Caco-2 (cell line): ENCODE measurements at regions not wholly inside any gene's neighbourhood (a gene's known extent, or its start where the extent isn't known, plus 50 kb on each side); places are given as distances from the start of the nearest gene placed in this dataset.

ENCODE experiments used
- BruUV-seq: library from RNA; stranded (reverse); fragments of 400-500 nt; replicated peaks from 2 replicates; lab custom pipeline; 2021; lab: Mats Ljungman, UMichigan
- CTCF ChIA-PET: fragments of 300-600 bp; sonication (Branson Sonifier 250); formaldehyde crosslinking; loops from one replicate; lab custom pipeline; 2022; ENCODE audit warnings: antibody characterized with exemption; lab: Charles Lee
- POLR2A ChIA-PET: fragments of 300-600 bp; sonication (Branson Sonifier 250); formaldehyde crosslinking; loops from one replicate; lab custom pipeline; 2022; ENCODE audit warnings: antibody characterized with exemption; lab: Charles Lee
- DNase-seq, 2 experiments: peaks; one replicate each; pipeline versions ENCODE4 v3.0.0 to v3.0.0-alpha.2; 2020 to 2022
- H3K27me3 ChIP-seq: replicated peaks from 2 replicates; pipeline ENCODE4 v1.6.0; 2011; ENCODE audit warnings: low read length; ENCODE audit not compliant: control insufficient read depth, insufficient read depth
- H3K36me3 ChIP-seq: 2 replicates; pipeline ENCODE4 v1.5.1; 2011; ENCODE audit warnings: low read length; ENCODE audit not compliant: control insufficient read depth, insufficient read depth
- H3K4me1 ChIP-seq: fragments of 250-450 bp; sonication (Bioruptor Pico); 2 replicates; pipeline ENCODE4 v1.5.1; 2020; ENCODE audit warnings: mild to moderate bottlenecking
- H3K4me3 ChIP-seq: 2 replicates; pipeline ENCODE4 v1.5.1; 2011; ENCODE audit warnings: low read depth, mild to moderate bottlenecking, control low read depth, low read length
- H3K9me3 ChIP-seq: fragments of 250-450 bp; sonication (Bioruptor Pico); 2 replicates; pipeline ENCODE4 v1.5.1; 2020; ENCODE audit warnings: mild to moderate bottlenecking, moderate library complexity
- H3K27ac Mint-ChIP-seq: one replicate; pipeline ENCODE4 v1.8.0; 2022; ENCODE audit warnings: mixed read lengths; ENCODE audit not compliant: unreplicated experiment
- H3K27me3 Mint-ChIP-seq: one replicate; pipeline ENCODE4 v1.8.0; 2022; ENCODE audit warnings: mixed read lengths; ENCODE audit not compliant: insufficient read depth, unreplicated experiment
- H3K36me3 Mint-ChIP-seq: one replicate; pipeline ENCODE4 v1.8.0; 2022; ENCODE audit warnings: mild to moderate bottlenecking, mixed read lengths; ENCODE audit not compliant: insufficient read depth, unreplicated experiment
- H3K4me1 Mint-ChIP-seq: one replicate; pipeline ENCODE4 v1.8.0; 2022; ENCODE audit warnings: low read depth, mixed read lengths; ENCODE audit not compliant: unreplicated experiment
- H3K4me3 Mint-ChIP-seq: one replicate; pipeline ENCODE4 v1.8.0; 2022; ENCODE audit warnings: mild to moderate bottlenecking, moderate library complexity, mixed read lengths; ENCODE audit not compliant: unreplicated experiment
- H3K9me3 Mint-ChIP-seq: one replicate; pipeline ENCODE4 v1.8.0; 2022; ENCODE audit warnings: mixed read lengths; ENCODE audit not compliant: unreplicated experiment
- CTCF ChIP-seq, 2 experiments: fragments of 200-600 bp in 1 of 2; IDR thresholded peaks; 1 replicate in 1 of 2; 2 replicates in 1 of 2; pipeline versions ENCODE4 v1.5.1 to v1.8.0; 2011 to 2022; ENCODE audit warnings: antibody characterized with exemption in 1 of 2, control low read depth in 1 of 2, inconsistent platforms in 1 of 2, low read depth in 1 of 2, low read length in 1 of 2, mild to moderate bottlenecking in 1 of 2, moderate library complexity in 1 of 2; ENCODE audit not compliant: insufficient read depth in 1 of 2, severe bottlenecking in 1 of 2, unreplicated experiment in 1 of 2
- intact Hi-C: fragments of 100-400 bp; cut with micrococcal nuclease; formaldehyde crosslinking; loops from one replicate; pipeline ENCODE4 v1.10.0; 2022; ENCODE audit not compliant: unreplicated experiment

GRCh38 chr16:88328313-88328980 is 54.3 kb upstream of the ZNF469 start:
- BruUV-seq = no TSS peak
- no peak for DNase-seq
- Mint-ChIP-seq H3K4me1 (no peaks in the 10 kb centered on the region), H3K9me3 (no peaks in the 10 kb centered on the region), H3K4me3 (no peak overlapping the region), H3K36me3 (no peaks in the 10 kb centered on the region), H3K27ac (no peak overlapping the region), H3K27me3 (no peaks in the 10 kb centered on the region)
- intact Hi-C loops = no loop called here
- Histone ChIP-seq H3K4me3 (no peak overlapping the region), H3K27me3 (no peaks in the 10 kb centered on the region), H3K4me1 (no peaks in the 10 kb centered on the region), H3K9me3 (no peaks in the 10 kb centered on the region), H3K36me3 (no peaks in the 10 kb centered on the region)
- TF ChIP-seq CTCF (IDR thresholded peaks at IDR 0.05; ENCODE audit: insufficient read depth in 1 of 2, low read depth in 1 of 2, low read length in 1 of 2, severe bottlenecking in 1 of 2, unreplicated experiment in 1 of 2) = no peak
- CTCF ChIA-PET = no interaction called here
- POLR2A ChIA-PET = no interaction called here

- no peak for TF ChIP-seq CTCF (IDR thresholded peaks at IDR 0.05; ENCODE audit: insufficient read depth in 1 of 2, low read depth in 1 of 2, low read length in 1 of 2, severe bottlenecking in 1 of 2, unreplicated experiment in 1 of 2)
- H3K4me1 ChIP-seq = no peaks in the 10 kb centered on the region
- H3K9me3 ChIP-seq = no peaks in the 10 kb centered on the region; the same call in 1 of the 2 replicates
- Mint-ChIP-seq H3K4me3 (no peak overlapping the region), H3K27ac (no peak overlapping the region), H3K4me1 (no peaks in the 10 kb centered on the region), H3K27me3 (no peaks in the 10 kb centered on the region), H3K9me3 (peaks cover 8% of the 10 kb centered on the region), H3K36me3 (no peaks in the 10 kb centered on the region)
- H3K36me3 ChIP-seq = no peaks in the 10 kb centered on the region
- no TSS peak for BruUV-seq
- intact Hi-C loops = no loop called here
- ChIA-PET CTCF (no interaction called here), POLR2A (no interaction called here)
- no peak overlapping the region for H3K4me3 ChIP-seq
- H3K27me3 ChIP-seq = no peaks in the 10 kb centered on the region
- DNase-seq = no peak
Measured at GRCh38 chr16:88329726-88330700, 52.7 kb upstream of the ZNF469 start.

GRCh38 chr16:88330971-88331890 is 51.5 kb upstream of the ZNF469 start:
- CTCF ChIA-PET = no interaction called here

More at GRCh38 chr16:88330971-88331890, 51.5 kb upstream of the ZNF469 start:
- no peaks in the 10 kb centered on the region for H3K27me3 Mint-ChIP-seq
- POLR2A ChIA-PET = no interaction called here
- DNase-seq = no peak
- no peaks in the 10 kb centered on the region; the same call in 1 of the 2 replicates for H3K9me3 ChIP-seq
- H3K36me3 Mint-ChIP-seq = no peaks in the 10 kb centered on the region
- H3K27ac Mint-ChIP-seq = no peak overlapping the region
- H3K4me1 Mint-ChIP-seq = no peaks in the 10 kb centered on the region
- intact Hi-C loops = no loop called here
- BruUV-seq = no TSS peak
- TF ChIP-seq CTCF (IDR thresholded peaks at IDR 0.05; ENCODE audit: insufficient read depth in 1 of 2, low read depth in 1 of 2, low read length in 1 of 2, severe bottlenecking in 1 of 2, unreplicated experiment in 1 of 2) = no peak
- H3K4me3 ChIP-seq = no peak overlapping the region
- no peaks in the 10 kb centered on the region for H3K4me1 ChIP-seq
- H3K36me3 ChIP-seq = no peaks in the 10 kb centered on the region
- no peaks in the 10 kb centered on the region for H3K27me3 ChIP-seq
- H3K9me3 Mint-ChIP-seq = peaks cover 11% of the 10 kb centered on the region
- H3K4me3 Mint-ChIP-seq = no peak overlapping the region
